Osteoblast (primary cell): ENCODE measurements at regions not wholly inside any gene's neighbourhood (a gene's known extent, or its start where the extent isn't known, plus 50 kb on each side); places are given as distances from the start of the nearest gene placed in this dataset.

Experiments
- DNase-seq: peaks from one replicate; pipeline ENCODE4 v3.0.0; 2011; ENCODE audit warnings: low spot score, mixed read lengths; ENCODE audit not compliant: insufficient read length; ENCODE audit errors: missing footprints
- H2AFZ ChIP-seq: 2 replicates; pipeline ENCODE4 v1.6.0; 2011; ENCODE audit warnings: mild to moderate bottlenecking, low read length
- H3K27ac ChIP-seq: 2 replicates; pipeline ENCODE4 v1.5.1; 2011; ENCODE audit warnings: mild to moderate bottlenecking, low read depth, low read length, moderate library complexity
- H3K27me3 ChIP-seq: 2 replicates; pipeline ENCODE4 v1.6.0; 2012; ENCODE audit warnings: mild to moderate bottlenecking, control low read depth, inconsistent platforms, low read length, moderate library complexity; ENCODE audit not compliant: insufficient read depth
- H3K36me3 ChIP-seq: 2 replicates; pipeline ENCODE4 v1.5.1; 2011; ENCODE audit warnings: mild to moderate bottlenecking, low read length, control low read depth, moderate library complexity; ENCODE audit not compliant: insufficient read depth
- H3K4me1 ChIP-seq: 2 replicates; pipeline ENCODE4 v1.5.1; 2011; ENCODE audit warnings: mild to moderate bottlenecking, low read length, control low read depth, moderate library complexity; ENCODE audit not compliant: insufficient read depth
- H3K4me2 ChIP-seq: 2 replicates; pipeline ENCODE4 v1.6.0; 2011; ENCODE audit warnings: mild to moderate bottlenecking, low read length; ENCODE audit not compliant: insufficient read depth
- H3K4me3 ChIP-seq: fragments of 200-600 bp; sonication (generic); 3 replicates; pipeline ENCODE4 v1.5.1; 2012; ENCODE audit warnings: mild to moderate bottlenecking, low read length, inconsistent platforms; ENCODE audit not compliant: insufficient read depth
- H3K79me2 ChIP-seq: 2 replicates; pipeline ENCODE4 v1.6.0; 2012; ENCODE audit warnings: mild to moderate bottlenecking, low read length, control low read depth, inconsistent platforms; ENCODE audit not compliant: insufficient read depth
- H3K9me3 ChIP-seq: 2 replicates; pipeline ENCODE4 v1.5.1; 2011; ENCODE audit warnings: low read depth, low read length, control low read depth
- H4K20me1 ChIP-seq: 2 replicates; pipeline ENCODE4 v1.6.0; 2012; ENCODE audit warnings: mild to moderate bottlenecking, low read length, control low read depth; ENCODE audit not compliant: insufficient read depth
- TF ChIP-seq, protein P1 (sequence below): IDR thresholded peaks from 2 replicates; pipeline ENCODE4 v1.5.1; 2011; ENCODE audit warnings: mild to moderate bottlenecking, low read depth, low read length, moderate library complexity; ENCODE audit errors: extremely low read depth

DNA sequence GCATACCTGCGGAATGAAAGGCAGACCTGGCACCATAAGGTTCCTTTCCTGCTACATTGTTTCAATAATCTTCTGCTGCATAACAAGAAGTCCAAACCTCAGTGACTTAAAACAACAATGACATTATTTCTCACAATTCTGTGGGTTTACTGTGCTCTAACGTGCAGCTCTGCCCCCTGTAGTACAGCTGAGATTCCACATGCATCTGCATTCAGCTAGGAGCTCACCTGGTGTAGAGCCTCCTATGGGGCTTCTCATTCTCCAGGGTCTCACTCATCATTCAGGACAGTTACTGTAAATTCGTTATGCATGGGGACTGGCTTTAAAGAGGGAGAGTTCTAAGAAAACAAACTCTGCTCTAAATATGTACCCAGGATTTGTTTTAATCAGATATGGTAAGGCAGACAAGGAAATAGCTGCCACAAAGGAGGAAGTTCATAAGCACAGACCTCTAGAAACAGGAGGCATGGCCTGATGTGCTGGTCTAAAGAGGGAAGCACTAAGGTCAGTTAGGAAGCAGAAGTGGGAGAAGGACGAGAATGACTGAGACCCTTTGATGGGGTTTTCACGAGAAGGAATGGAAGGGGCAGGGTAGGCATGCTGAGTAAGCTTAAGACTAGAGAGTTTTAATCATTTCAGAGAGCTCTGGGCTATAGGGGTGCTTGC lies 347.0 kb downstream of the NEK10 start:
- Histone ChIP-seq H4K20me1 (no peaks in the 10 kb centered on the region), H3K36me3 (no peaks in the 10 kb centered on the region)
- no peak for DNase-seq

DNA sequence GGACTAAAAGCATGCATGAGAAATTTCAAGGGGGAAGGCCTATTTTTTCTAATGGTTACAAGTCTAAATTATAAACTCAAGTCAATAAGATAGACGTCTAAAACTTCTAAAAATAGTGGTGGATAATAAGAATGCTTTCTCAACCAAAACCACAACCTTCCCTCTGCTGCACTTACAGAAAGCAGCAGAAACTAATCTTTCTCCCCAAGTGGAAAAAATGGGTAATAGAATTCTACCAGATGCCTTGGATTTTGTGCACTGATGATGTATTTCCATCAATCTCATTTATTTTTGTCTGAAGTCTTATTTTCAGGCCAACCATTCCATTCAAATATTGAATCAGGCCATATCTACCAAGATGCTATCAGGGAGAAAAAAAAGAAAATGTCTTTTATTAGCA lies 344.7 kb downstream of the NEK10 start:
- no peaks in the 10 kb centered on the region for H4K20me1 ChIP-seq

More for the DNA sequence above, 347.0 kb downstream of the NEK10 start:
- Histone ChIP-seq H3K79me2 (no peaks in the 10 kb centered on the region), H3K9me3 (no peaks in the 10 kb centered on the region), H3K27ac (no peak overlapping the region), H3K4me2 (no peak overlapping the region), H2AFZ (no peak overlapping the region), H3K4me1 (no peaks in the 10 kb centered on the region), H3K4me3 (no peak overlapping the region), H3K27me3 (no peaks in the 10 kb centered on the region)
- TF ChIP-seq, protein P1, sequence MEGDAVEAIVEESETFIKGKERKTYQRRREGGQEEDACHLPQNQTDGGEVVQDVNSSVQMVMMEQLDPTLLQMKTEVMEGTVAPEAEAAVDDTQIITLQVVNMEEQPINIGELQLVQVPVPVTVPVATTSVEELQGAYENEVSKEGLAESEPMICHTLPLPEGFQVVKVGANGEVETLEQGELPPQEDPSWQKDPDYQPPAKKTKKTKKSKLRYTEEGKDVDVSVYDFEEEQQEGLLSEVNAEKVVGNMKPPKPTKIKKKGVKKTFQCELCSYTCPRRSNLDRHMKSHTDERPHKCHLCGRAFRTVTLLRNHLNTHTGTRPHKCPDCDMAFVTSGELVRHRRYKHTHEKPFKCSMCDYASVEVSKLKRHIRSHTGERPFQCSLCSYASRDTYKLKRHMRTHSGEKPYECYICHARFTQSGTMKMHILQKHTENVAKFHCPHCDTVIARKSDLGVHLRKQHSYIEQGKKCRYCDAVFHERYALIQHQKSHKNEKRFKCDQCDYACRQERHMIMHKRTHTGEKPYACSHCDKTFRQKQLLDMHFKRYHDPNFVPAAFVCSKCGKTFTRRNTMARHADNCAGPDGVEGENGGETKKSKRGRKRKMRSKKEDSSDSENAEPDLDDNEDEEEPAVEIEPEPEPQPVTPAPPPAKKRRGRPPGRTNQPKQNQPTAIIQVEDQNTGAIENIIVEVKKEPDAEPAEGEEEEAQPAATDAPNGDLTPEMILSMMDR: no peak

DNA sequence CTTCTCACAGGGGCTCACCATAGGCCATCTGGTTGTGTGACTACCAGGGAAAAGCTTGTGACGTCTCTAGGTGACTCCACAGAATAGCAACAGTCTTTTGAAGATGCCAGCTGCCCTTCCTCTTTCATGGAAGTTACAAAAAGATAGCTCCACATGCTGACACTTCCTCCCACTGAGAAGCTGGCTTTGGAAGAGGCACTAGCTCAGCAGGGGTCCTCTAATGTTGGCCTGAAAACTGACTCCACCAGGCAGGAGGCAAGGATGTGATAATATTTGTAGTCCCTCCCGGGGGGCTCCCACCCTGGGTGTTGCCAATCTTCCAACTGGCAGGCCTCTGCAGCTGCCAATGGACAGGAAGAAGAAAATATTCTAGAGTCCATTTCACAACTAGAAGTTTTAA lies 343.5 kb downstream of the NEK10 start:
- no peak overlapping the region for H3K27ac ChIP-seq
- no peak overlapping the region for H3K4me3 ChIP-seq
- no peaks in the 10 kb centered on the region for H3K9me3 ChIP-seq
- H3K79me2 ChIP-seq: no peaks in the 10 kb centered on the region
- H3K4me1 ChIP-seq: no peaks in the 10 kb centered on the region
- no peak overlapping the region for H3K4me2 ChIP-seq
- no peak for DNase-seq
- H4K20me1 ChIP-seq: no peaks in the 10 kb centered on the region
- TF ChIP-seq, protein P1: no peak
- no peaks in the 10 kb centered on the region for H3K27me3 ChIP-seq
- H2AFZ ChIP-seq: no peak overlapping the region
- H3K36me3 ChIP-seq: no peaks in the 10 kb centered on the region

More for the DNA sequence above, 344.7 kb downstream of the NEK10 start:
- Histone ChIP-seq H3K36me3 (no peaks in the 10 kb centered on the region), H3K4me2 (no peak overlapping the region), H3K4me3 (no peak overlapping the region), H3K79me2 (no peaks in the 10 kb centered on the region), H3K9me3 (no peaks in the 10 kb centered on the region), H3K27me3 (no peaks in the 10 kb centered on the region), H2AFZ (no peak overlapping the region), H3K27ac (no peak overlapping the region), H3K4me1 (no peaks in the 10 kb centered on the region)
- TF ChIP-seq, protein P1: no peak
- DNase-seq: no peak

DNA sequence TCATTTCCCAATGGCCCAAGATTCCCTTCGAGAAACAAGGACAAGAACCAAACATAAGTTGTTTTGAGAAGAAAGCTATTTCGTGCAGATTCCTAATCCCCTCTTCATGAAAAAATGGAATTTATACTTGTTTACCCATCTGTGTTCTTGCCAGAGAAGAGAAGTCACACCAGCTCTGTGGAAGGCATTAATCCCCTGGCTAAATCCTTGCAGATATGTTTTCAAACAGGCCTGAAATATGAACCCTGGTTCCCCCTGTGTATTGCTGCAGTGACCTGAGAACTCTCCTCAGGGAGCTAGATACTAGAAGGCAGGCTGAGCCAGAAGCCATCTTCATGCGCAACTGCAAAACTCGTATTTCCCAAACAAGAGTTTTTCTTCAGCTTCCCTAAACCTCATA lies 337.7 kb downstream of the NEK10 start:
- Histone ChIP-seq H3K79me2 (no peaks in the 10 kb centered on the region), H3K9me3 (no peaks in the 10 kb centered on the region), H3K4me2 (no peak overlapping the region), H4K20me1 (no peaks in the 10 kb centered on the region), H3K27ac (no peak overlapping the region), H3K4me1 (no peaks in the 10 kb centered on the region), H3K27me3 (no peaks in the 10 kb centered on the region), H3K36me3 (no peaks in the 10 kb centered on the region), H3K4me3 (no peak overlapping the region), H2AFZ (no peak overlapping the region)
- DNase-seq: no peak
- TF ChIP-seq, protein P1: no peak
